ENCODE measurements at regions not wholly inside any gene's neighbourhood (a gene's known extent, or its start where the extent isn't known, plus 50 kb on each side); places are given as distances from the start of the nearest gene placed in this dataset.

DNA sequence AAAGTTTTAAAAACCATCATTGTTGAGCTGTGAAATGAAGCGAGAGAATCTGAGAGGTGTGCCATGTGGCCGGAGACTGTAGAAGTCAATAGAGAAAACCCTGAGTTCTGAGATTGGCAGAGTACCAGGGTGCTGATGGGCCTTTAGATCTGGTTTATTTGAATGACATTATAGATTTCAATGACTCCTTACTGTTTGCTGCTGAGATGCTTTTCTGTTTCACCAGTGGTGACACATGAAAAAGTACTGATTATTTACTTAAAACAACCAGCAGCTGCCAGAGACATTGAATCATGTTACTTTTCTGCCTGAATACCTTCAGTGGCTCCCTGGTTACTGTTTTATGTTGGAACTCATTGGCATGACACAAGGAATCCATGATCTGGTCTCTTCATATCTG lies 602.7 kb upstream of the ZNF804A start:
- TF ChIP-seq CTCF (IDR thresholded peaks at IDR 0.05) (no peak), EZH2phosphoT487 (IDR thresholded peaks at IDR 0.05; ENCODE audit: borderline replicate concordance, low read depth) (no peak), GATA2 (CRISPR knock-in tag; IDR thresholded peaks at IDR 0.05) (no peak), MAX (IDR thresholded peaks at IDR 0.05; ENCODE audit: low read depth) (no peak), TAF1 (IDR thresholded peaks at IDR 0.05; ENCODE audit: borderline replicate concordance, low read depth, low read length) (no peak), POLR2AphosphoS5 (IDR thresholded peaks at IDR 0.05; ENCODE audit: low read depth, low read length) (no peak), ZBTB33 (IDR thresholded peaks at IDR 0.05; ENCODE audit: borderline replicate concordance, low read depth) (no peak), FOSL2 (IDR thresholded peaks at IDR 0.05; ENCODE audit: borderline replicate concordance, low read depth) (no peak), TEAD4 (IDR thresholded peaks at IDR 0.05; ENCODE audit: borderline replicate concordance, insufficient read depth) (no peak), FOXJ3 (CRISPR knock-in tag; IDR thresholded peaks at IDR 0.05) (no peak), ELF1 (IDR thresholded peaks at IDR 0.05) (no peak), SIN3A (IDR thresholded peaks at IDR 0.05; ENCODE audit: borderline replicate concordance, low read depth, low read length) (no peak), SMC3 (IDR thresholded peaks at IDR 0.05; ENCODE audit: low read depth, low read length) (no peak)
- TF ChIP-seq, protein P1, sequence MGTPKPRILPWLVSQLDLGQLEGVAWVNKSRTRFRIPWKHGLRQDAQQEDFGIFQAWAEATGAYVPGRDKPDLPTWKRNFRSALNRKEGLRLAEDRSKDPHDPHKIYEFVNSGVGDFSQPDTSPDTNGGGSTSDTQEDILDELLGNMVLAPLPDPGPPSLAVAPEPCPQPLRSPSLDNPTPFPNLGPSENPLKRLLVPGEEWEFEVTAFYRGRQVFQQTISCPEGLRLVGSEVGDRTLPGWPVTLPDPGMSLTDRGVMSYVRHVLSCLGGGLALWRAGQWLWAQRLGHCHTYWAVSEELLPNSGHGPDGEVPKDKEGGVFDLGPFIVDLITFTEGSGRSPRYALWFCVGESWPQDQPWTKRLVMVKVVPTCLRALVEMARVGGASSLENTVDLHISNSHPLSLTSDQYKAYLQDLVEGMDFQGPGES (IDR thresholded peaks at IDR 0.05; ENCODE audit: low read depth, low read length), result no peak

Measured in SK-N-SH (cell line).